SK-N-SH (cell line): ENCODE measurements at regions not wholly inside any gene's neighbourhood (a gene's known extent, or its start where the extent isn't known, plus 50 kb on each side); places are given as distances from the start of the nearest gene placed in this dataset.

Source experiments
- CTCF ChIP-seq: fragments of 200-600 bp; sonication (generic); IDR thresholded peaks from 2 replicates; pipeline ENCODE4 v1.6.1; 2017; ENCODE audit warnings: antibody characterized with exemption, mild to moderate bottlenecking, moderate library complexity
- EP300 ChIP-seq, 2 experiments: IDR thresholded peaks; 2 replicates each; pipeline versions ENCODE4 v1.4.0 to v1.6.1; 2012; ENCODE audit warnings: borderline replicate concordance in 1 of 2, low read depth in 1 of 2, low read length in 1 of 2
- GABPA ChIP-seq: IDR thresholded peaks from 2 replicates; pipeline ENCODE4 v1.4.0; 2012; ENCODE audit warnings: low read depth, mild to moderate bottlenecking
- GATA2 ChIP-seq: sonication (generic); formaldehyde crosslinking; IDR thresholded peaks from 2 replicates; pipeline ENCODE4 v1.5.0; 2020; ENCODE audit warnings: mild to moderate bottlenecking, missing genetic modification reagents
- MXI1 ChIP-seq: IDR thresholded peaks from 2 replicates; pipeline ENCODE4 v1.6.1; 2012; ENCODE audit warnings: mild to moderate bottlenecking, low read depth, low read length, improper control_type of control experiment
- TEAD4 ChIP-seq: IDR thresholded peaks from 2 replicates; pipeline ENCODE4 v1.4.0; 2012; ENCODE audit warnings: mild to moderate bottlenecking, borderline replicate concordance; ENCODE audit not compliant: insufficient read depth
- USF2 ChIP-seq: fragments of 150-350 bp; IDR thresholded peaks from 2 replicates; pipeline ENCODE4 v1.6.1; 2017; ENCODE audit warnings: antibody characterized with exemption, low read length, low read depth, borderline replicate concordance

DNA sequence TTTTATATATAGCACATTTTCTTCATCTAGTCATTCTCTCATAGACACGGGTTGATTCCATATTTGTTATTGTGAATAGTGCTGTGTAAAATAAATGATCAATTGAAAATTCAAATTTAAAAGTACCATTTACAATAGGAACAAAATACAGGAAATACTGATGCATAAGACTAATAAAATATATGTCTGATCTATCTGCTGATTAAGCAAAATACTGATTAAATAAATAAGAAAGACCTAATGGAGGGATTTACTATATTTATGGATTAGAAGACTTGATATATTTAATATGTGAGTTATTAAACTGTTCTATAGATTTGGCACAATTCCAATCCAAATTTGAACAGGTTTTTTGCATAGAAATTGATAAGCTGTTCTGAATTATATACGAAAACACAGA, 1044.8 kb upstream of the ADGRL2 start:
- TF ChIP-seq EP300 (IDR thresholded peaks at IDR 0.05; ENCODE audit: borderline replicate concordance in 1 of 2, low read depth in 1 of 2, low read length in 1 of 2) (no peak), CTCF (no peak), USF2 (no peak), GABPA (no peak), MXI1 (no peak), TEAD4 (no peak), GATA2 (CRISPR knock-in tag) (no peak)
